HepG2 (cell line): ENCODE measurements at regions not wholly inside any gene's neighbourhood (a gene's known extent, or its start where the extent isn't known, plus 50 kb on each side); places are given as distances from the start of the nearest gene placed in this dataset.

ENCODE experiments used
- ATAC-seq: fragments of 200-7000 bp; cut with Tn5 transposase; 3 replicates; pipeline ENCODE4 v1.9.1; 2020; ENCODE audit warnings: mild to moderate bottlenecking, moderate library complexity
- BruUV-seq: library from RNA; stranded (reverse); fragments of 400-500 nt; replicated peaks from 2 replicates; lab custom pipeline; 2021; lab: Mats Ljungman, UMichigan
- CTCF ChIA-PET: fragments of 300-600 bp; formaldehyde crosslinking; extraction: SDS; loops from one replicate; lab custom pipeline; 2021; ENCODE audit warnings: low total read pairs, inconsistent platforms, low intra/inter-chr PET ratio; lab: Yijun Ruan, JAX
- POLR2A ChIA-PET: fragments of 350-600 bp; sonication (Branson Sonifier 250); formaldehyde crosslinking; loops from one replicate; lab custom pipeline; 2020; ENCODE audit warnings: antibody characterized with exemption, inconsistent platforms; lab: Yijun Ruan, JAX
- DNase-seq: peaks from one replicate; pipeline ENCODE4 v3.0.0-alpha.2; 2015; ENCODE audit warnings: low spot score
- FAIRE-seq: peaks from 3 replicates; lab custom pipeline; 2011; peaks lifted over from hg19 to GRCh38; lab: Jason Lieb, UNC
- H2AFZ ChIP-seq: one replicate; pipeline ENCODE4 v1.6.1; 2011; ENCODE audit warnings: low read length, inconsistent platforms
- H3K27ac ChIP-seq: fragments of 300-600 bp; 3 replicates; pipeline ENCODE4 v1.8.0; 2011; ENCODE audit warnings: mixed run types, mild to moderate bottlenecking, mixed read lengths, low read length, inconsistent platforms; ENCODE audit not compliant: insufficient read depth; ENCODE audit errors: extremely low read length
- H3K27me3 ChIP-seq, 2 experiments: fragments of 200-600 bp in 1 of 2; 2 replicates in 1 of 2; 3 replicates in 1 of 2; pipeline versions ENCODE4 v1.6.0 to v1.8.0; 2011; ENCODE audit warnings: low read length in 2 of 2, mild to moderate bottlenecking in 2 of 2, moderate library complexity in 2 of 2, inconsistent platforms in 1 of 2; ENCODE audit not compliant: insufficient read depth in 2 of 2, control insufficient read depth in 1 of 2
- H3K36me3 ChIP-seq, 2 experiments: fragments of 200-600 bp in 1 of 2; replicated peaks in 1 of 2; 2 replicates in 1 of 2; 3 replicates in 1 of 2; pipeline versions ENCODE4 v1.5.1 to v1.8.0; 2011; ENCODE audit warnings: low read length in 2 of 2, inconsistent platforms in 1 of 2; ENCODE audit not compliant: insufficient read depth in 2 of 2, control insufficient read depth in 1 of 2
- H3K4me1 ChIP-seq: 2 replicates; pipeline ENCODE4 v1.5.1; 2012; ENCODE audit warnings: low read length, inconsistent platforms; ENCODE audit not compliant: insufficient read depth
- H3K4me2 ChIP-seq: 2 replicates; pipeline ENCODE4 v1.6.0; 2011; ENCODE audit warnings: low read depth, low read length, inconsistent platforms
- H3K4me3 ChIP-seq, 3 experiments: fragments of 200-600 bp in 1 of 3; sonication (generic), shearing (Covaris generic) in 1 of 3; replicated peaks in 1 of 3; 2 replicates each; pipeline ENCODE4 v1.5.1; 2011 to 2016; ENCODE audit warnings: low read length in 3 of 3, inconsistent platforms in 2 of 3, low read depth in 2 of 3, mild to moderate bottlenecking in 2 of 3, control low read depth in 1 of 3, mixed read lengths in 1 of 3; ENCODE audit not compliant: insufficient read depth in 1 of 3
- H3K79me2 ChIP-seq: one replicate; pipeline ENCODE4 v1.6.1; 2011; ENCODE audit warnings: low read length, inconsistent platforms; ENCODE audit not compliant: insufficient read depth
- H3K9ac ChIP-seq: 2 replicates; pipeline ENCODE4 v1.6.0; 2011; ENCODE audit warnings: mild to moderate bottlenecking, low read depth, low read length, inconsistent platforms; ENCODE audit not compliant: insufficient read depth
- H3K9me3 ChIP-seq: 2 replicates; pipeline ENCODE4 v1.5.1; 2012; ENCODE audit warnings: mild to moderate bottlenecking, low read length
- H4K20me1 ChIP-seq: 2 replicates; pipeline ENCODE4 v1.6.0; 2011; ENCODE audit warnings: inconsistent platforms, mild to moderate bottlenecking, low read length, moderate library complexity; ENCODE audit not compliant: insufficient read depth
- ARID5B ChIP-seq: IDR thresholded peaks from 2 replicates; pipeline ENCODE4 v1.4.0; 2020; ENCODE audit warnings: mild to moderate bottlenecking, missing genetic modification reagents
- CEBPG ChIP-seq: IDR thresholded peaks from 2 replicates; pipeline ENCODE4 v1.6.1; 2016
- FLYWCH1 ChIP-seq: sonication (generic); formaldehyde crosslinking; IDR thresholded peaks from 2 replicates; pipeline ENCODE4 v1.8.1; 2023; ENCODE audit warnings: mild to moderate bottlenecking, missing genetic modification reagents
- NFKBIZ ChIP-seq: IDR thresholded peaks from 2 replicates; pipeline ENCODE4 v1.6.1; 2018; ENCODE audit warnings: missing genetic modification reagents, missing compliant biosample characterization
- ZBTB7B ChIP-seq: sonication (generic); formaldehyde crosslinking; IDR thresholded peaks from 2 replicates; pipeline ENCODE4 v1.4.0; 2020; ENCODE audit warnings: missing genetic modification reagents
- ZMYM3 ChIP-seq: sonication (generic); formaldehyde crosslinking; IDR thresholded peaks from 2 replicates; pipeline ENCODE4 v1.5.1; 2020; ENCODE audit warnings: mild to moderate bottlenecking, missing genetic modification reagents
- ZNF160 ChIP-seq: sonication (generic); formaldehyde crosslinking; IDR thresholded peaks from 2 replicates; pipeline ENCODE4 v1.8.0; 2022; ENCODE audit warnings: mild to moderate bottlenecking, inconsistent platforms, missing genetic modification reagents
- ZNF253 ChIP-seq: sonication (generic); formaldehyde crosslinking; IDR thresholded peaks from 2 replicates; pipeline ENCODE4 v1.8.0; 2022; ENCODE audit warnings: mild to moderate bottlenecking, missing genetic modification reagents, borderline replicate concordance
- ZNF414 ChIP-seq: sonication (generic); formaldehyde crosslinking; IDR thresholded peaks from 2 replicates; pipeline ENCODE4 v1.5.0; 2020; ENCODE audit warnings: missing genetic modification reagents
- ZNF629 ChIP-seq: sonication (generic); formaldehyde crosslinking; conservative IDR thresholded peaks from 2 replicates; pipeline ENCODE4 v1.5.0; 2020; ENCODE audit warnings: missing genetic modification reagents
- WGBS: methylation state at CpG from one replicate; pipeline ENCODE4 v1.1.6; 2017; ENCODE audit warnings: low lambda C conversion rate; 5-methylcytosine and 5-hydroxymethylcytosine counted together
- in situ Hi-C: cut with HindIII; loops from 2 replicates; pipeline ENCODE4 v1.10.0; 2017; ENCODE audit warnings: low pct_unique_long_range_greater_than_20kb; ENCODE audit not compliant: extremely low pct_ligation_motif_present
- intact Hi-C: fragments of 100-400 bp; cut with micrococcal nuclease; formaldehyde crosslinking; loops from one replicate; pipeline ENCODE4 v1.10.0; 2022; ENCODE audit not compliant: unreplicated experiment
- TF ChIP-seq, protein P1 (sequence below): sonication (generic); formaldehyde crosslinking; IDR thresholded peaks from 2 replicates; pipeline ENCODE4 v1.4.0; 2020; ENCODE audit warnings: low read depth, mild to moderate bottlenecking, missing genetic modification reagents

DNA sequence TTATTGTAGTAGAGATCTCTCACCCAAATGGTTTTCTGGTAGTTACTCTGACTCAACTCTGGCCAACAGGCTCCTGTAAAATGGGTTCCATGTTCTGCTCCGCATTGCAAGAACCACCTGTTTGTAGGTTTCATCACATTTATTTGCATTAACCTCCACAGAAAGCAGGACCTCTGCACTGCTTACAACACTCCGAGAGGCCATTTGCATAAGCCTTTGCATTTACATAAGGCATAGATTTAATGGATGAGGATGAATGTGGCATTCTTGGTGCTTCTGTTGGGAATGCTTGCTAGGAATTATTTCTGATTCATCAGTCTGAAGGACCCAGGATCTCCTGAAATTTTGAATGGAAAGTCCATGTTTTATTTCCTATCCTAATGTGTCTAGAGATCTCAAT lies 320.1 kb downstream of the ZNF621 start:
- WGBS: 86% methylated on average over 2 of the region's 2 CpGs
- Histone ChIP-seq H3K4me3 (no peak overlapping the region), H3K9me3 (peaks cover 9% of the 10 kb centered on the region), H2AFZ (no peak overlapping the region), H3K36me3 (no peaks in the 10 kb centered on the region), H3K27me3 (no peaks in the 10 kb centered on the region), H3K4me1 (peaks cover 75% of the 10 kb centered on the region), H3K27ac (peak overlapping the region; percentile 96), H3K79me2 (no peaks in the 10 kb centered on the region), H4K20me1 (no peaks in the 10 kb centered on the region), H3K9ac (no peak overlapping the region), H3K4me2 (no peak overlapping the region)
- POLR2A ChIA-PET: interaction anchor here (2.1 kb wide), 1 partner anchor 354 kb away, joined by 6 read pairs; the partner anchor contains the start of gene CTNNB1
- FAIRE-seq (no peak), DNase-seq (peak; percentile 16), ATAC-seq (no peak)
- intact Hi-C loops (loop anchor here (10.0 kb wide), 1 partner anchor 350 kb away; the partner anchor contains the start of gene CTNNB1), in situ Hi-C loops (no loop called here)
- CTCF ChIA-PET: no interaction called here
- BruUV-seq: no TSS peak
- TF ChIP-seq ARID5B (CRISPR knock-in tag) (0 out of 2 replicates have a peak, but pooled peaks have one; percentile 13), CEBPG (CRISPR knock-in tag) (peak; percentile 37; the same call in 1 of the 2 replicates), ZMYM3 (CRISPR knock-in tag) (0 out of 2 replicates have a peak, but pooled peaks have one; percentile 27), NFKBIZ (CRISPR knock-in tag) (peak; percentile 26; the same call in 1 of the 2 replicates), ZNF253 (no peak), ZNF629 (peak; percentile 78), ZBTB7B (CRISPR knock-in tag) (no peak), ZNF160 (CRISPR knock-in tag) (no peak), ZNF414 (no peak), FLYWCH1 (CRISPR knock-in tag) (no peak)
- TF ChIP-seq, protein P1, sequence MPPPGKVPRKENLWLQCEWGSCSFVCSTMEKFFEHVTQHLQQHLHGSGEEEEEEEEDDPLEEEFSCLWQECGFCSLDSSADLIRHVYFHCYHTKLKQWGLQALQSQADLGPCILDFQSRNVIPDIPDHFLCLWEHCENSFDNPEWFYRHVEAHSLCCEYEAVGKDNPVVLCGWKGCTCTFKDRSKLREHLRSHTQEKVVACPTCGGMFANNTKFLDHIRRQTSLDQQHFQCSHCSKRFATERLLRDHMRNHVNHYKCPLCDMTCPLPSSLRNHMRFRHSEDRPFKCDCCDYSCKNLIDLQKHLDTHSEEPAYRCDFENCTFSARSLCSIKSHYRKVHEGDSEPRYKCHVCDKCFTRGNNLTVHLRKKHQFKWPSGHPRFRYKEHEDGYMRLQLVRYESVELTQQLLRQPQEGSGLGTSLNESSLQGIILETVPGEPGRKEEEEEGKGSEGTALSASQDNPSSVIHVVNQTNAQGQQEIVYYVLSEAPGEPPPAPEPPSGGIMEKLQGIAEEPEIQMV (CRISPR knock-in tag): no peak
